ENCODE measurements at regions not wholly inside any gene's neighbourhood (a gene's known extent, or its start where the extent isn't known, plus 50 kb on each side); places are given as distances from the start of the nearest gene placed in this dataset.
A peak's percentile ranks its signal among the peaks of the same experiment; 100 is the strongest.
"Not testable (repeated sequence)": the region's sequence is repeated elsewhere in the genome, so short reads cannot be mapped to it uniquely, and the experiment has no call there.

GRCh38 chr5:126137891-126138280 lies 285.3 kb upstream of the GRAMD2B start:
- no peak for DNase-seq

DNA sequence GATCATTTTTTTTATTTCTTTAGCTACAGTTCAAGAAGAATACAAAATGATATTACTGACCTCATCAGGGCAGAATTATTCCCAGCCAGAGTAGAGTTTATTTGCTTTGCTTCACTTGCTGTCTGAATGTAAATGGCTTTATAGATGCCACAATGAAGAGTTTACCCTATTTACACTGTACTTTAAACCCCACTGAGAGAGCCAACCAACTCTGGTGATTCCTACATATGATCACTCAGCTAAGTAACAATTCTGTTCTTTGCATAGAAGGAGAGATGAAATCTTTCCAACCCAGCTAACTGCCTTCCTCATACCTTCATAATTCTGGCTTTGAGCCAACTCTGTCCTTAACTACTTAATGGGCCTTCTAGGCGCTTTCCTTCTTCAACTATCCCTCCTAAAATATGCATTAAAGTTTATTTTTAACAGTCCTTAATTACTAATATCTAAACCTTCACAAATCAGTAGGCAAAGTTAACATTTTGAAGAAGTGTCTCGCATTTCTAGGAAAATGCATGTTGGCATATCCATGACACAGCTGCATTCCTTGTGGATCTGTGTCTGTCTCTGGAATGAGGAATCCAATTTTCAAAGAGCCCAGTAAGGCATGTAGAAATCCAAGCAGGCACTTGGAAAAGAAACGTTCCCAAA lies 284.8 kb upstream of the GRAMD2B start:
- no peak for DNase-seq

GRCh38 chr5:126139086-126139485 lies 284.1 kb upstream of the GRAMD2B start:
- DNase-seq, result no peak

DNA sequence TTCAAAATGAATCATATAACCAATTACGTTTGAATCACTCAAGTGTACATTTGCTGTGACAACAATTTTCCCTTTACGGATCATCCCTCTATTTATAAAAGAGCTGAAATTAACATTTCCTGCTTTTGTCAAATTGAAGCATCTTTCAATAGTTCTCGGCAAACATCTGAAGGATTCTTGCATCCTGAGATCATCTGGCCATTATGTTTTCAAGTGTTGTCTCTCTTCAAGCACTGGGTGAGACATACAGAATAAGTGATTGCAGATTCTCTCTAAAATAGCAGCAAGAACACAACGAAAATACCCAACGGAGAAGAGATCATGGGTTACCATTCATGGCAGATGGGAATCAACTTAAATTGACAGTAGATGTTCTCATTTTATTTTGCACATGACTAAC lies 283.4 kb upstream of the GRAMD2B start:
- DNase-seq, result no peak

GRCh38 chr5:126143622-126144021 lies 279.6 kb upstream of the GRAMD2B start:
- DNase-seq, result no peak

DNA sequence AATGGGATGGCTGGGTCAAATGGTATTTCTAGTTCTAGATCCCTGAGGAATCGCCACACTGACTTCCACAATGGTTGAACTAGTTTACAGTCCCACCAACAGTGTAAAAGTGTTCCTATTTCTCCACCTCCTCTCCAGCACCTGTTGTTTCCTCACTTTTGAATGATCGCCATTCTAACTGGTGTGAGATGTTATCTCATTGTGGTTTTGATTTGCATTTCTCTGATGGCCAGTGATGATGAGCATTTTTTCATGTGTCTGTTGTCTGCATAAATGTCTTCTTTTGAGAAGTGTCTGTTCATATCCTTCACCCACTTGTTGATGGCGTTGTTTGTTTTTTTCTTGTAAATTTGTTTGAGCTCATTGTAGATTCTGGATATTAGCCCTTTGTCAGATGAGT lies 272.9 kb upstream of the GRAMD2B start:
- not testable (repeated sequence) for DNase-seq

DNA sequence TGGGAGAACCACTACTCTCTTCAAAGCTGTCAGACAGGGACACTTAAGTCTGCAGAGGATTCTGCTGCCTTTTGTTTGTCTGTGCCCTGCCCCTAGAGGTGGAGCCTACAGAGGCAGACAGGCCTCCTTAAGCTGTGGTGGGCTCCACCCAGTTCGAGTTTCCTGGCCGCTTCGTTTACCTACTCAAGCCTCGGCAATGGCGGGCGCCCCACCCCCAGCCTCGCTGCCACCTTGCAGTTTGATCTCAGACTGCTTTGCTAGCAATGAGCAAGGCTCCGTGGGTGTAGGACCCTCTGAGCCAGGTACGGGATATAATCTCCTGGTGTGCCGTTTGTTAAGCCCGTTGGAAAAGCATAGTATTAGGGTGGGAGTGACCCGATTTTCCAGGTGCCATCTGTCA lies 267.9 kb upstream of the GRAMD2B start:
- not testable (repeated sequence) for DNase-seq

- DNase-seq, result no peak
Observed at GRCh38 chr5:126166368-126166767, 256.8 kb upstream of the GRAMD2B start.

- DNase-seq, result no peak
Observed at GRCh38 chr5:126168785-126169184, 254.4 kb upstream of the GRAMD2B start.

- no peak for DNase-seq
Observed at GRCh38 chr5:126171916-126172315, 251.3 kb upstream of the GRAMD2B start.

GRCh38 chr5:126172812-126173211 lies 250.4 kb upstream of the GRAMD2B start:
- no peak for DNase-seq

- peak; percentile 82 to 84 for DNase-seq
Observed at GRCh38 chr5:126178521-126178920, 244.7 kb upstream of the GRAMD2B start.

DNA sequence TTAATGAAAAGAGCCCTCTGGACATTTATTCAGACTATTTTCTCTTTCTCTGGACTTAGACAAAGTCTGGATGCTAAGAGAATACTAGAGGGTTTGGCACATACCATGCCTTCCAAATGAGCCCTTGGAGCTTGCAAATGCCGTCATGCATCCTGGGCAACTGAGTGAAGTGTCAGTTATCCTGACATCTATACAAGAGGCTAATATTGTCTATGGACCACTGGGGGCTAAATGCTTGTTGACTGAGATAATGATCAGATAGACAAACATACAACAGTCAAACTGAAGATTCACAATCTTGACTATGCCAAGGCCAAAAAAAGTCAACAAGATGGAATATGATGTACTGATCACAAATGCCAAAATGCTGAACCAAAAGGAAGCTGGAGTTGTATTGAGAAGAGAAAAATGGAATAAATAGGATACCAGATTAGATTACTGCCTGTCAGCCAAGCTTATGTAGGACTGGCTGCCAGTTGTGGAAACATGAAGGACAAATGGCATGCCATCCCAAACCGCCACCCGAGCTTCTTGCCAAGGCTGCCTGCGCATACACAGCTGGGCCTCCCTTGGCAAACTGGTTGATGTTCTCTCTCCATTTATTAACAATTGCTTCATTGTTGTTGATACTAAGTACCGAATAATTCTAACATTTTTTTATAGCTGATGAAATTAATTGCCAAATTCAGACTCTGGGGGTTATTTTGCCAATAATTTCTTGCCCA lies 240.1 kb upstream of the GRAMD2B start:
- DNase-seq, result no peak

DNA sequence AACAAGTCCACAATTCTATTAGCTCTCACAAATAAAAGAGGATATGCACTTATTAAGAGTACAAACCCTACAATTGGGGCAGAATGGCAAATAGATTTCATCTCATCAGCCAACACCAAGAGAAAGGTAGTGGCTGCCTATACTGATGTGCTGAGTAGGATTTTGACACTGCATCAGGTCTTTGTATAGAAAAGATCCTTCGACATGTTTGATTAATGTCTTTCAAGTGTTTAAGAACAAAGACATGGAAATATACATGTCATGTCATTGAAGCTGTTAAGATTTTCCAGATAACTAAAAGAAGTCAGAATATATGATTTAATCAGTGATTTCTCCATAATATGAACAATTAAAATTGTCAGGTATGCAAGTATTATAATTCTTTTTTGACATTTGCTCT lies 238.7 kb upstream of the GRAMD2B start:
- DNase-seq, result no peak

- DNase-seq, result no peak
Observed at GRCh38 chr5:126186210-126186609, 237.0 kb upstream of the GRAMD2B start.

- no peak for DNase-seq
Observed at GRCh38 chr5:126188804-126189203, 234.4 kb upstream of the GRAMD2B start.

GRCh38 chr5:126189231-126189630 lies 234.0 kb upstream of the GRAMD2B start:
- DNase-seq, result no peak

GRCh38 chr5:126189862-126190261 lies 233.3 kb upstream of the GRAMD2B start:
- DNase-seq, result no peak

- DNase-seq, result no peak
Observed at GRCh38 chr5:126192226-126192625, 231.0 kb upstream of the GRAMD2B start.

DNA sequence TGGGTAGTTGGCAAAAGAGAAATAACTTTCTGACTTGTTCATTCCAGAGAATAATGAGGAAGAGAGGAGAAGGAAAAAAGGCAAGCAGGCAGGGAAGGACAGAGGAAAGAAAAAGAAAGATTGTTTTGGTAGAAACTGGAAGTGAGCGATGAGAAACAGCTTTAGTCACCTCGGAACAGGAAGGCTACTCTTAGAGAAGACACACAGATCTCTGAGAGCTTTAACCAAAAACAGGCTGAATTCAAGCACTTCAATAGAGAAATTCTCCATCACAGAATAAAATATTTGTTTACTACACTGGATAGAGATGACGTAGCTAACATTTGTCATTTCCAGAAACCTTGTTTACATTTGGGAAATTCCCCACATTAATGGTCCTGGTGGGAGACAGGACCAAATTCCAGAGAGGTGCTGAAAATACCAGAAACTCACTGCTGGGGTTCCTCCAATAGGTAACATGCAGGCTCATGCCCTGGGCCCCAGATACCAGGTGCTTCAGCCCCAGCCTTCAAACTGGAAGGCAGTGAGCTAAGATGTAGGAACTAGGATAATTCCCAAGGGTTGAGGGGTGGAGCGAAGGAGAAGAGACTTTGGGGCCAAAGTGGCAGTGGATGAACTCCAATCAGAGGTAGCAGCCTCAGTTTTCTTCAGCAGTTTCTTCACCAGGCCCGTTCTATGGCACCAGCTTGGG lies 227.7 kb upstream of the GRAMD2B start:
- DNase-seq, result no peak

GRCh38 chr5:126198531-126198930 lies 224.7 kb upstream of the GRAMD2B start:
- no peak for DNase-seq

DNA sequence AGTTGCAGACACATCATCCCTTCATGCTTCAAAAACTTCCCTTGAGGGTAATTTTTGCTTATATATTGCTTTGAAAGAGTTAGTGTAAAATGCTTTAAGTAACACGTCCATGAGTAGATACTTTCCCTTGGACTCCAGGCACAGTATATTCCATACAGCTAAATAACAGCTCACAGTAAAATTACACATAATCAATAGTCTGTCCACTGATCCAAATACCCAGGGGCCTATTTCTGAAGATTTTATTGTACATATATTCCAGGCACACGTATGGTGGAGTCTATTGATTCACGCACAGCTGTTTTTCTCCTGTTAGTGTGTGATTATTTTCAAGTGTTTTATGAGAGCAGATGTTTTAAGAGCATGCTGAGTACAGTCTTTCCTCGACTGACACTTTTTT lies 223.7 kb upstream of the GRAMD2B start:
- no peak for DNase-seq

GRCh38 chr5:126208691-126209090 lies 214.5 kb upstream of the GRAMD2B start:
- DNase-seq, result no peak

All from right lung (tissue), 2 donors.